Activated CD8-positive, alpha-beta T cell treated with anti-CD3 and anti-CD28 coated beads for 36 hours (primary cell): ENCODE measurements at regions not wholly inside any gene's neighbourhood (a gene's known extent, or its start where the extent isn't known, plus 50 kb on each side); places are given as distances from the start of the nearest gene placed in this dataset.

Source experiments
- ATAC-seq: fragments of 200-7000 bp; cut with Tn5 transposase; one replicate; pipeline ENCODE4 v1.10.0; 2021; ENCODE audit warnings: mild to moderate bottlenecking, moderate library complexity
- CTCF ChIA-PET: fragments of 350-600 bp; sonication (Branson Sonifier 250); formaldehyde crosslinking; loops from one replicate; lab custom pipeline; 2021; ENCODE audit warnings: antibody characterized with exemption; lab: Charles Lee
- POLR2A ChIA-PET: fragments of 350-600 bp; sonication (Branson Sonifier 250); formaldehyde crosslinking; loops from one replicate; lab custom pipeline; 2021; ENCODE audit warnings: antibody characterized with exemption; lab: Charles Lee
- DNase-seq: peaks from one replicate; pipeline ENCODE4 v3.0.0-alpha.2; 2020
- H3K27ac Mint-ChIP-seq: one replicate; pipeline ENCODE4 v1.8.0; 2021; ENCODE audit warnings: mild to moderate bottlenecking, mixed read lengths
- H3K27me3 Mint-ChIP-seq: one replicate; pipeline ENCODE4 v1.8.0; 2021; ENCODE audit warnings: mixed read lengths
- H3K36me3 Mint-ChIP-seq: one replicate; pipeline ENCODE4 v1.8.0; 2021; ENCODE audit warnings: low read depth, mixed read lengths
- H3K4me1 Mint-ChIP-seq: one replicate; pipeline ENCODE4 v1.8.0; 2021; ENCODE audit warnings: low read depth, mixed read lengths
- H3K4me3 Mint-ChIP-seq: one replicate; pipeline ENCODE4 v1.8.0; 2021; ENCODE audit warnings: mild to moderate bottlenecking, moderate library complexity, mixed read lengths
- H3K9me3 Mint-ChIP-seq: one replicate; pipeline ENCODE4 v1.8.0; 2021; ENCODE audit warnings: mixed read lengths
- intact Hi-C: fragments of 100-400 bp; cut with micrococcal nuclease; formaldehyde crosslinking; loops from one replicate; pipeline ENCODE4 v1.10.0; 2022
- TF ChIP-seq, protein P1 (sequence below): fragments of 200-600 bp; IDR thresholded peaks from one replicate; pipeline ENCODE4 v1.8.0; 2022; ENCODE audit warnings: antibody characterized with exemption, mild to moderate bottlenecking

- TF ChIP-seq, protein P1, sequence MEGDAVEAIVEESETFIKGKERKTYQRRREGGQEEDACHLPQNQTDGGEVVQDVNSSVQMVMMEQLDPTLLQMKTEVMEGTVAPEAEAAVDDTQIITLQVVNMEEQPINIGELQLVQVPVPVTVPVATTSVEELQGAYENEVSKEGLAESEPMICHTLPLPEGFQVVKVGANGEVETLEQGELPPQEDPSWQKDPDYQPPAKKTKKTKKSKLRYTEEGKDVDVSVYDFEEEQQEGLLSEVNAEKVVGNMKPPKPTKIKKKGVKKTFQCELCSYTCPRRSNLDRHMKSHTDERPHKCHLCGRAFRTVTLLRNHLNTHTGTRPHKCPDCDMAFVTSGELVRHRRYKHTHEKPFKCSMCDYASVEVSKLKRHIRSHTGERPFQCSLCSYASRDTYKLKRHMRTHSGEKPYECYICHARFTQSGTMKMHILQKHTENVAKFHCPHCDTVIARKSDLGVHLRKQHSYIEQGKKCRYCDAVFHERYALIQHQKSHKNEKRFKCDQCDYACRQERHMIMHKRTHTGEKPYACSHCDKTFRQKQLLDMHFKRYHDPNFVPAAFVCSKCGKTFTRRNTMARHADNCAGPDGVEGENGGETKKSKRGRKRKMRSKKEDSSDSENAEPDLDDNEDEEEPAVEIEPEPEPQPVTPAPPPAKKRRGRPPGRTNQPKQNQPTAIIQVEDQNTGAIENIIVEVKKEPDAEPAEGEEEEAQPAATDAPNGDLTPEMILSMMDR, result no peak
- H3K4me3 Mint-ChIP-seq, result no peak overlapping the region
- POLR2A ChIA-PET, result no interaction called here
- H3K9me3 Mint-ChIP-seq, result no peaks in the 10 kb centered on the region
- no peaks in the 10 kb centered on the region for H3K4me1 Mint-ChIP-seq
- H3K27me3 Mint-ChIP-seq, result peaks cover 8% of the 10 kb centered on the region
- H3K27ac Mint-ChIP-seq, result no peak overlapping the region
- no peaks in the 10 kb centered on the region for H3K36me3 Mint-ChIP-seq
- CTCF ChIA-PET, result interaction anchor here (1.3 kb wide), 1 partner anchor 23 kb away, joined by 3 read pairs; no protein-coding TSS in a partner anchor
- intact Hi-C loops, result no loop called here
- no peak for DNase-seq
- ATAC-seq, result no peak
These were observed 678.6 kb upstream of the CITED2 start for GRCh38 chr6:140052736-140053729.

GRCh38 chr6:140051521-140052512, 677.4 kb upstream of the CITED2 start:
- ATAC-seq, result no peak
- Mint-ChIP-seq H3K36me3 (no peaks in the 10 kb centered on the region), H3K27ac (no peak overlapping the region), H3K4me1 (no peaks in the 10 kb centered on the region), H3K9me3 (peaks cover 2% of the 10 kb centered on the region), H3K27me3 (peaks cover 8% of the 10 kb centered on the region), H3K4me3 (no peak overlapping the region)
- ChIA-PET POLR2A (no interaction called here), CTCF (interaction anchor here (0.9 to 1.3 kb wide), 2 partner anchors 15 to 22 kb away, joined by 3 read pairs; no protein-coding TSS in a partner anchor)
- TF ChIP-seq, protein P1, result no peak
- DNase-seq, result no peak
- intact Hi-C loops, result no loop called here

GRCh38 chr6:140050101-140050995, 675.9 kb upstream of the CITED2 start:
- no peak overlapping the region for H3K4me3 Mint-ChIP-seq
- POLR2A ChIA-PET, result interaction anchor here (0.9 kb wide), 1 partner anchor 12 kb away, joined by 3 read pairs; no protein-coding TSS in a partner anchor
- ATAC-seq, result no peak

DNA sequence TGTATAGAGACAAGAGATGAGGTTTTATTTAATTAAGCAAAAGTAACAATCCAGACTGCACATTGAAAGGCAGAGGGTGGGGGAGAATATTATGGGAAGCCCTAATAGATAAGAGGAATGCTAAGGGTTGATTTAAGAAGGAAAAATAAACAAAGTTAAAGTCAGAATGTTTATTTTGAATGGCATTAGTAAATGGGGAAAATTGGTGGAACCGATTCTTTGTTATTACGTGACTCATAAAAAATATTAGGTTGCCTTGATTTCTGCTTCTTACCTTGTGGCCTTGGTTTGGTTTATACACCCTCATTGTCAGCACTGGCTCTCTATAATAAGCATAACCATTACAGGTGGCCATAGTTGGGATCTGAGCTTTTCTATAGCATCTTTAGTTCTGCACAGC, 674.8 kb upstream of the CITED2 start:
- peaks cover 2% of the 10 kb centered on the region for H3K9me3 Mint-ChIP-seq
- ChIA-PET CTCF (no interaction called here), POLR2A (no interaction called here)
- no peak for ATAC-seq
- H3K27ac Mint-ChIP-seq, result no peak overlapping the region
- H3K36me3 Mint-ChIP-seq, result no peaks in the 10 kb centered on the region
- no peak overlapping the region for H3K4me3 Mint-ChIP-seq
- TF ChIP-seq, protein P1, result no peak
- H3K27me3 Mint-ChIP-seq, result peaks cover 9% of the 10 kb centered on the region
- intact Hi-C loops, result no loop called here
- H3K4me1 Mint-ChIP-seq, result no peaks in the 10 kb centered on the region
- DNase-seq, result no peak

More at GRCh38 chr6:140050101-140050995, 675.9 kb upstream of the CITED2 start:
- Mint-ChIP-seq H3K9me3 (peaks cover 2% of the 10 kb centered on the region), H3K36me3 (no peaks in the 10 kb centered on the region), H3K27me3 (peaks cover 8% of the 10 kb centered on the region), H3K27ac (no peak overlapping the region), H3K4me1 (no peaks in the 10 kb centered on the region)
- CTCF ChIA-PET, result interaction anchor here (0.9 kb wide), 1 partner anchor 16 kb away, joined by 3 read pairs; no protein-coding TSS in a partner anchor
- intact Hi-C loops, result no loop called here
- TF ChIP-seq, protein P1, result no peak
- DNase-seq, result no peak
